ENCODE measurements at regions not wholly inside any gene's neighbourhood (a gene's known extent, or its start where the extent isn't known, plus 50 kb on each side); places are given as distances from the start of the nearest gene placed in this dataset.

DNA sequence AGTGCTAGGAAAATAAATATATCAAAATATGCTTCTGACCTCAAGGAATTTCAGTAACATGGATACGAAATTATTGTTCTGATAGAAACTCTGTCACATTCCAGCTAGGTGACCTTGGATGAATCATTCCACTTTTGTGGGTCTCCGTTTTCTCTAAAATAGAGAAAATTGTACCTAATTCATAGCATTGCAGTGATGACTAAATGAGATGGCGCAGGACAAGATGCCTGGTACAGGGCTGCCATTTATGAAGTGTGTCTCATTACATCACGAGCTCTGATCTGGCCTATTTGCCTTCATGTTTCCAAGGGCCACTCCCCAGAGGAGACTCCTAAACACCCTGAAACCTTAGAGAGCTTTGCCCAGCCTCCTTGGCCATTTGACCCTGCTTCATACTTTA lies 480.0 kb upstream of the USP24 start:
- TF ChIP-seq, protein P1, sequence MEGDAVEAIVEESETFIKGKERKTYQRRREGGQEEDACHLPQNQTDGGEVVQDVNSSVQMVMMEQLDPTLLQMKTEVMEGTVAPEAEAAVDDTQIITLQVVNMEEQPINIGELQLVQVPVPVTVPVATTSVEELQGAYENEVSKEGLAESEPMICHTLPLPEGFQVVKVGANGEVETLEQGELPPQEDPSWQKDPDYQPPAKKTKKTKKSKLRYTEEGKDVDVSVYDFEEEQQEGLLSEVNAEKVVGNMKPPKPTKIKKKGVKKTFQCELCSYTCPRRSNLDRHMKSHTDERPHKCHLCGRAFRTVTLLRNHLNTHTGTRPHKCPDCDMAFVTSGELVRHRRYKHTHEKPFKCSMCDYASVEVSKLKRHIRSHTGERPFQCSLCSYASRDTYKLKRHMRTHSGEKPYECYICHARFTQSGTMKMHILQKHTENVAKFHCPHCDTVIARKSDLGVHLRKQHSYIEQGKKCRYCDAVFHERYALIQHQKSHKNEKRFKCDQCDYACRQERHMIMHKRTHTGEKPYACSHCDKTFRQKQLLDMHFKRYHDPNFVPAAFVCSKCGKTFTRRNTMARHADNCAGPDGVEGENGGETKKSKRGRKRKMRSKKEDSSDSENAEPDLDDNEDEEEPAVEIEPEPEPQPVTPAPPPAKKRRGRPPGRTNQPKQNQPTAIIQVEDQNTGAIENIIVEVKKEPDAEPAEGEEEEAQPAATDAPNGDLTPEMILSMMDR (conservative IDR thresholded peaks at IDR 0.05; ENCODE audit: low read depth, low read length): no peak
- TF ChIP-seq EZH2 (IDR thresholded peaks at IDR 0.05; ENCODE audit: low read length, unreplicated experiment): no peak
- no peak for TF ChIP-seq EZH2phosphoT487 (IDR thresholded peaks at IDR 0.05; ENCODE audit: borderline replicate concordance, low read length)
